Mesenchymal stem cell (in vitro differentiated cells and primary cell): ENCODE measurements at regions not wholly inside any gene's neighbourhood (a gene's known extent, or its start where the extent isn't known, plus 50 kb on each side); places are given as distances from the start of the nearest gene placed in this dataset.

ENCODE experiments used
- DNase-seq: peaks from one replicate; pipeline ENCODE4 v3.0.0-alpha.2; 2013
- H2AFZ ChIP-seq: one replicate; pipeline ENCODE4 v1.6.1; 2013; ENCODE audit warnings: low read depth, mild to moderate bottlenecking, control low read depth, inconsistent platforms, low read length, moderate library complexity
- H2AK5ac ChIP-seq: 2 replicates; pipeline ENCODE4 v1.6.1; 2013; ENCODE audit warnings: low read length, moderate library complexity, mild to moderate bottlenecking, inconsistent platforms; ENCODE audit not compliant: severe bottlenecking
- H2BK120ac ChIP-seq: one replicate; pipeline ENCODE4 v1.6.1; 2013; ENCODE audit warnings: low read depth, mild to moderate bottlenecking, inconsistent platforms, low read length, moderate library complexity
- H2BK12ac ChIP-seq, 2 experiments: one replicate each; pipeline ENCODE4 v1.6.1; 2013; ENCODE audit warnings: inconsistent platforms in 2 of 2, low read length in 2 of 2, mild to moderate bottlenecking in 2 of 2, moderate library complexity in 2 of 2, control low read depth in 1 of 2
- H2BK15ac ChIP-seq: one replicate; pipeline ENCODE4 v1.6.1; 2013; ENCODE audit warnings: mild to moderate bottlenecking, low read depth, inconsistent platforms; ENCODE audit not compliant: poor library complexity, severe bottlenecking
- H2BK5ac ChIP-seq: 2 replicates; pipeline ENCODE4 v1.6.1; 2013; ENCODE audit warnings: low read depth, mild to moderate bottlenecking, low read length, control low read depth, inconsistent platforms; ENCODE audit not compliant: poor library complexity, severe bottlenecking
- H3K14ac ChIP-seq, 2 experiments: one replicate each; pipeline ENCODE4 v1.6.1; 2013; ENCODE audit warnings: inconsistent platforms in 2 of 2, low read length in 2 of 2, control low read depth in 1 of 2, mild to moderate bottlenecking in 1 of 2, moderate library complexity in 1 of 2
- H3K18ac ChIP-seq, 2 experiments: one replicate each; pipeline ENCODE4 v1.6.1; 2013; ENCODE audit warnings: inconsistent platforms in 2 of 2, low read length in 2 of 2, control low read depth in 1 of 2, low read depth in 1 of 2, mild to moderate bottlenecking in 1 of 2
- H3K23ac ChIP-seq, 2 experiments: one replicate each; pipeline ENCODE4 v1.6.1; 2013; ENCODE audit warnings: inconsistent platforms in 2 of 2, low read length in 2 of 2, mild to moderate bottlenecking in 2 of 2, moderate library complexity in 2 of 2, control low read depth in 1 of 2
- H3K27ac ChIP-seq: 2 replicates; pipeline ENCODE4 v1.5.1; 2013; ENCODE audit warnings: mild to moderate bottlenecking, moderate library complexity, low read length, control low read depth, inconsistent platforms; ENCODE audit not compliant: poor library complexity, severe bottlenecking
- H3K27me3 ChIP-seq, 2 experiments: 2 replicates each; pipeline versions ENCODE4 v1.6.1 to v1.7.0; 2013; ENCODE audit warnings: low read length in 2 of 2, mild to moderate bottlenecking in 2 of 2, moderate library complexity in 2 of 2, control low read depth in 1 of 2, inconsistent platforms in 1 of 2; ENCODE audit not compliant: control insufficient read depth in 1 of 2, insufficient read depth in 1 of 2
- H3K36me3 ChIP-seq, 2 experiments: 2 replicates each; pipeline versions ENCODE4 v1.6.1 to v1.7.0; 2013; ENCODE audit warnings: low read length in 2 of 2, control low read depth in 1 of 2, inconsistent platforms in 1 of 2, low read depth in 1 of 2, mild to moderate bottlenecking in 1 of 2; ENCODE audit not compliant: insufficient read depth in 2 of 2, control insufficient read depth in 1 of 2
- H3K4ac ChIP-seq, 2 experiments: one replicate each; pipeline ENCODE4 v1.6.1; 2013; ENCODE audit warnings: inconsistent platforms in 2 of 2, low read length in 2 of 2, mild to moderate bottlenecking in 2 of 2, moderate library complexity in 2 of 2, control low read depth in 1 of 2, low read depth in 1 of 2
- H3K4me1 ChIP-seq: 2 replicates; pipeline ENCODE4 v1.6.1; 2013; ENCODE audit warnings: low read depth, low read length, control low read depth; ENCODE audit not compliant: control insufficient read depth, insufficient read depth
- H3K4me2 ChIP-seq: 2 replicates; pipeline ENCODE4 v1.6.1; 2013; ENCODE audit warnings: low read length, mild to moderate bottlenecking, inconsistent platforms; ENCODE audit not compliant: poor library complexity, severe bottlenecking
- H3K4me3 ChIP-seq, 2 experiments: 2 replicates each; pipeline versions ENCODE4 v1.5.1 to v1.7.0; 2013; ENCODE audit warnings: low read length in 2 of 2, mild to moderate bottlenecking in 2 of 2, control low read depth in 1 of 2, low read depth in 1 of 2; ENCODE audit not compliant: insufficient read depth in 1 of 2
- H3K79me1 ChIP-seq: replicated peaks from 2 replicates; pipeline ENCODE4 v1.6.1; 2013; ENCODE audit warnings: mild to moderate bottlenecking, control low read depth, low read length, inconsistent platforms; ENCODE audit not compliant: poor library complexity, severe bottlenecking
- H3K9ac ChIP-seq: 2 replicates; pipeline ENCODE4 v1.7.0; 2013; ENCODE audit warnings: mild to moderate bottlenecking, low read length, moderate library complexity
- H3K9me3 ChIP-seq: 2 replicates; pipeline ENCODE4 v1.7.0; 2013; ENCODE audit warnings: mild to moderate bottlenecking, low read length; ENCODE audit not compliant: control insufficient read depth
- H4K8ac ChIP-seq: one replicate; pipeline ENCODE4 v1.6.1; 2013; ENCODE audit warnings: inconsistent platforms, mild to moderate bottlenecking, low read length, moderate library complexity
- H4K91ac ChIP-seq: one replicate; pipeline ENCODE4 v1.6.1; 2013; ENCODE audit warnings: mild to moderate bottlenecking, low read length, inconsistent platforms
- WGBS: methylation state at CpG from one replicate; pipeline ENCODE4 v1.1.7; 2013; ENCODE audit warnings: mixed read lengths; 5-methylcytosine and 5-hydroxymethylcytosine counted together

DNA sequence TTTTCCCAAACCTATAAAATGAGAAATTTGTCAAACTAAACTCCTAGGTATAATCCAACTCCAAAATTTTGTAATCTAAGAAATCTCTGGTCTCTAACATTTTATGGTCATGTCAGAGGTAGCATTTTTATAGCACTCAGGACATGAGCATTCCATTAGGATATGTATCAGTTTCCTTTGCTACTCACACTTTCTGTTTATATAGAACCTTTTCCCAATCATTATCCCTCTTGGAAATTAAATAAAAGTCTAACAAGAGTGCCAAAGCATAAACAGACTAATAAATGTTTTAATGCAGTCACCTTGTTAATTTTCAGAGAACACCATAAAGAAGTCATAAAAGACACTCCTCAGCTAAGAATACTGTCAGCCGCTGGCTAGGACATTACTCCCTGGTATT is 300.0 kb upstream of the CWC22 start:
- Histone ChIP-seq H2AK5ac (no peak overlapping the region), H3K4me1 (no peaks in the 10 kb centered on the region), H3K9ac (no peak overlapping the region), H3K9me3 (no peaks in the 10 kb centered on the region), H3K4me2 (no peak overlapping the region), H3K27me3 (no peaks in the 10 kb centered on the region), H3K4me3 (no peak overlapping the region), H2BK5ac (no peak overlapping the region), H2BK15ac (no peak overlapping the region), H3K23ac (no peak overlapping the region), H3K79me1 (no peaks in the 10 kb centered on the region), H2BK12ac (no peak overlapping the region), H3K36me3 (no peaks in the 10 kb centered on the region), H3K27ac (no peak overlapping the region), H2BK120ac (no peak overlapping the region), H3K18ac (no peak overlapping the region), H2AFZ (no peak overlapping the region), H3K4ac (no peak overlapping the region), H4K91ac (no peak overlapping the region), H3K14ac (no peak overlapping the region), H4K8ac (no peak overlapping the region)
- no peak for DNase-seq
- no CpG with 5 or more reads among the region's 1 CpG for WGBS

DNA sequence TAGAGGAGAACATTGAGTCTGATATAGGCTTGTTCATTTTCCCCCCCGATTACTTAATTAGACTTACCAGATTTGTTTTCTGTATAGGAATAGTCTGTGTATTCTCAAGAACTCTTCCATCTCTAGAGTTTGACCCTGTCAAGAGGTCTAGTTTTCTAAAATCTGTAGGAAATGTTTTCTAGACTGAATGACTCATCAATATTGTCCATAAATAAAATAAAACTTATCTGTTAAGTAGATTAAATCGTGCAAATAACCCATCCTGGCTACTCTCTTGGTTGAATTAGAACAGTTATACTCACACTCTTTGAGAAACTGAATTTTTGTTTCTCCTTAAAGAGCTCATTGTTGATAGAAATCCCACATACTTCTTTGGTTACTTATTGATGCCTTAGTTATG is 299.2 kb upstream of the CWC22 start:
- no CpG with 5 or more reads among the region's 2 CpGs for WGBS
- no peak overlapping the region for H4K91ac ChIP-seq
- DNase-seq, result peak; percentile 22
- H3K14ac ChIP-seq, result no peak overlapping the region
- H3K18ac ChIP-seq, result no peak overlapping the region
- no peak overlapping the region for H2BK12ac ChIP-seq
- no peak overlapping the region for H3K9ac ChIP-seq
- no peaks in the 10 kb centered on the region for H3K27me3 ChIP-seq
- H3K9me3 ChIP-seq, result no peaks in the 10 kb centered on the region
- no peak overlapping the region for H3K4me2 ChIP-seq
- no peak overlapping the region for H2BK5ac ChIP-seq
- no peak overlapping the region for H3K27ac ChIP-seq
- H2BK120ac ChIP-seq, result no peak overlapping the region
- no peaks in the 10 kb centered on the region for H3K79me1 ChIP-seq
- no peak overlapping the region for H3K23ac ChIP-seq
- no peak overlapping the region for H3K4me3 ChIP-seq
- no peak overlapping the region for H4K8ac ChIP-seq
- no peak overlapping the region for H3K4ac ChIP-seq
- no peak overlapping the region for H2AFZ ChIP-seq
- no peaks in the 10 kb centered on the region for H3K36me3 ChIP-seq
- H3K4me1 ChIP-seq, result no peaks in the 10 kb centered on the region
- H2BK15ac ChIP-seq, result no peak overlapping the region
- no peak overlapping the region for H2AK5ac ChIP-seq

DNA sequence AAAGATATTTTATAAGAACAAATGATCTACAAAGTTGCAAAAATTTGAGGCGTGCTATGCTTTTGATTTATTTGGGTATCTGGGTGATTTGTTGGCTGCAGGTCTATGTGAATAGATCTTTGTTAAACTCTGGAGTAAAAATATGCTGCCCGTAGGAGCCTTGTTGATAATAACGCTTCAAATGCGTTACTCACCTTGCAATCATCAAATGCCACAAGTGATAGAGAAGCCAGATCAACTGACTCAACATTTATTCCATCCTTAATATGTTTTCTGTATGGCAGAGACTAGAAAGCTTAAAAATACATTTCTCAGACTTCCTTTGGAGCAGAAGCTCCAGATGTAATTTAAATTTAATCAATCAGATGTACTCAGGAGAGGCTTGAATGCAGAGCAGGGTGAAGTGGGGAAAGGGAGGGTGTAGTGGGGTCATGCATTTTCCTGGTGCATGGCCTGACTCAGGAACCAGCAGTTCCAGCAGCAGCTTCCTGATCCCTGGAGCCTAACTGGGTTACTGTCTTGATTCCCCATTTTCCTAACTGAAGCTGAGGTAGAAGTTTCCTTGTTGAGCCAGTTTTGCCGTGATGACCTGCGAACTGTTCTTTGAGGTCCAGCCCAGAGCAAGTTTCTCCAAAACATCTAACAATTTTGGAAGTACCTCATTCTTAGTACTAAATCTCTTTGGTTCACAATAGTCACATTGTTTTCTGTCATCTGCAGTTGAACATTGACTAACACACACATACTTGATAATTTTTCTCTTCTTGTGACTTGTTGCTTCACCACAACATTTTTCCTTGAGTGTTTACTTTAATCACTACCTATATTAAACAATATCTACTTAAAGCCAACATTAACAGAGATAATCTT is 284.7 kb upstream of the CWC22 start:
- Histone ChIP-seq H2BK5ac (no peak overlapping the region), H3K36me3 (no peaks in the 10 kb centered on the region), H2AK5ac (no peak overlapping the region), H3K27me3 (no peaks in the 10 kb centered on the region), H4K8ac (no peak overlapping the region), H3K14ac (no peak overlapping the region), H3K27ac (no peak overlapping the region), H3K4me3 (peak overlapping the region in 1 of 2 experiments; percentile 25), H2BK120ac (no peak overlapping the region), H3K9me3 (no peaks in the 10 kb centered on the region), H3K4ac (no peak overlapping the region), H3K18ac (no peak overlapping the region), H4K91ac (no peak overlapping the region), H2AFZ (no peak overlapping the region), H3K4me2 (no peak overlapping the region), H3K4me1 (peaks cover 3% of the 10 kb centered on the region), H2BK12ac (no peak overlapping the region), H3K23ac (no peak overlapping the region), H3K9ac (peak overlapping the region; percentile 18), H3K79me1 (no peaks in the 10 kb centered on the region), H2BK15ac (no peak overlapping the region)
- DNase-seq, result no peak
- 83% methylated on average over 5 of the region's 6 CpGs for WGBS

DNA sequence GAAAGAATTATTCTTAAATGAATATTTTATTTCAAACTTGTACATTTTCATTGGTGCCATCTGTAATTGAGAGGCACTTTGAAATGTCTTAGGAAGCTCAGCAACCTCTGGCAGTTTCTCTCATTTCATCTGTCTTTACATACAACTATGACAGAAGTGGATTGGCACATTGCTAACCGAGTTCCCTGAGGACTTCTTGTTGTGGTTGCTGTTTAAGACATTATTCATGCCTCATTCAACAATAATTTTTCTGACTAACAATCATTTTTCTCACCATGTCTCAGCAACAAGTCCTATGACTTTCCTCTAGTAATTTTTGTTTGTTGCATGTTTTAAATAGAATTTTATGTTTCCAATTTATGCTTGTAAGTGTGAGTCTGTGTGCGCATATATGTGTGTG is 284.0 kb upstream of the CWC22 start:
- Histone ChIP-seq H3K23ac (no peak overlapping the region), H4K8ac (no peak overlapping the region), H2AK5ac (no peak overlapping the region), H3K9ac (peak overlapping the region; percentile 14), H3K9me3 (no peaks in the 10 kb centered on the region), H2BK12ac (no peak overlapping the region), H3K4me1 (peaks cover 3% of the 10 kb centered on the region), H3K4me2 (no peak overlapping the region), H2BK5ac (no peak overlapping the region), H3K79me1 (no peaks in the 10 kb centered on the region), H4K91ac (no peak overlapping the region), H3K4me3 (no peak overlapping the region), H2BK120ac (no peak overlapping the region), H2BK15ac (no peak overlapping the region), H3K27ac (no peak overlapping the region), H3K36me3 (no peaks in the 10 kb centered on the region), H2AFZ (no peak overlapping the region), H3K4ac (no peak overlapping the region), H3K14ac (no peak overlapping the region), H3K27me3 (no peaks in the 10 kb centered on the region), H3K18ac (no peak overlapping the region)
- DNase-seq, result no peak
- WGBS, result 0% methylated on average over 1 of the region's 2 CpGs
